Glomerular visceral epithelial cell (primary cell): ENCODE measurements at regions not wholly inside any gene's neighbourhood (a gene's known extent, or its start where the extent isn't known, plus 50 kb on each side); places are given as distances from the start of the nearest gene placed in this dataset.

Experiments
- DNase-seq: peaks from one replicate; pipeline ENCODE4 v3.0.0-alpha.2; 2016; ENCODE audit errors: extremely low spot score

DNA sequence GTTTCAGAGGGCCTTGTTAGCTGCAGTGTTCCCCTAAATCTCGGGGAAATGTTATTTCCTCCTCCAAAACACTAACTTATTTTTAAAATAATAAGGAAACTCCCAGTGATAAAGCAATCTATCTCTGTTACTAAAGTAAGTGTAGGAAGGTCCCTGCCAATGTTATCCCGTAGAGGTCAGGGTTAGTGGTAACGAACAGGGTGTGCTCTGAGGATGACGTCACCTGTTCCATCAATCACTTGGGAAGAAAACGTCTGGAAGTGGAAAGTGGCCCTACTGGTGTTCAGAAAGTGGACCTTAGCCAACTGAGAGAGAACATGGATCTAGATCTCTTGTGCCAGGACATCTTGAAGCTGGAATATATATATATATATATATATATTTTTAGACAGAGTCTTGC lies 249.5 kb downstream of the BCOR start:
- no peak for DNase-seq

DNA sequence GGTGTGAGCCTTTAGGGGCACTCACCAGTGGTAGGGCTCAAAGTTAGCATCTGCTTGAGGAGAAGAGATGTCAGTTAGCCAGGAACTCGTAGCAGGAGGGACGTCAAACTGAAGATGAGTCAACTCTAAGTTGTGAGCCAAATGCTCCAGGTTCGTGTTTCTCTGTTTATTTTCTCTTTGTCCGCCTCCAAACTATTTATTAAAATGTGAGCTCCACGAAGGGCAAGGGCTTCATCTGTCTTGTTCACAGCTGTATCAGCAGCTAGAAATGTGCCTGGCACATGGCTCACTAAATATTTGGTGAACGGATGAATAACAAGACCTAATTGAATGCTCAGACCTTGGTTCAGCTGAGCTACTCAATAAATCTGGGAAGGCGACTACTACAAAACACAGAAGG lies 248.9 kb downstream of the BCOR start:
- DNase-seq = no peak

- DNase-seq = no peak
These were observed 247.5 kb downstream of the BCOR start for GRCh38 chrX:39850209-39850608.

GRCh38 chrX:39850630-39851152 lies 247.1 kb downstream of the BCOR start:
- no peak for DNase-seq

GRCh38 chrX:39851745-39852455 lies 245.9 kb downstream of the BCOR start:
- no peak for DNase-seq

GRCh38 chrX:39852491-39852890 lies 245.3 kb downstream of the BCOR start:
- peak; percentile 56 for DNase-seq

GRCh38 chrX:39853417-39854030 lies 244.2 kb downstream of the BCOR start:
- no peak for DNase-seq

GRCh38 chrX:39854772-39855747 lies 242.7 kb downstream of the BCOR start:
- DNase-seq = no peak

GRCh38 chrX:39855748-39856129 lies 242.0 kb downstream of the BCOR start:
- DNase-seq = peak; percentile 40

DNA sequence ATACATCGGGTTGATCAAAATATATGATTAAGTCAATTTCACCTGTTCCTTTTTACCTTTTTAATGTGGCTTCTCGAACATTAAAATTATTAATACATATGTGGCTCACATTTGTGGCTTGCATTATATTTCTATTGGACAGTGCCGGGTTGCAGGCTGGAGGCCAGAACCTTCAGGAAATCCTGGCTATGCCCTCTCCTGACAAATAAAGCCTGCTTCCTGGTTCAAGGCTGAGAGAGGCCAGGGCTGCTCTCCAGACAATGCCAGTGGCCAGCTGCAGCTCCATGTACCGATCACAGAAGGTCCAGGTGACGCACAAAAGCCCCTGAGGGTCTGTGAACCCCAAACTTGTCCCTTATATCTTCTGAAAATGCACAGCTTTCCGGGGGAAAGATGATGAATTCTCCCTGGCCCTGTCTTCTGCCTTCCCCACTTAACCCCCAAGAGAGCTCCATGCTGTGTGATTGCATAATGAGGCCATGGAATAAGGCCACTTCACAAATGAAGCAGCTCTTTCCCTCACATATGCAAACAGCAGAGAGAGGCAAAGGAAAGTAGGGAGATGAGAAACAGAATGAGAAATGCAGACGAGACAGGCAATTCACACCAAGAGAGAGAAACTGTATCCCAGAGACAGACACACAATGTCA lies 241.2 kb downstream of the BCOR start:
- DNase-seq = no peak

GRCh38 chrX:39857780-39858179 lies 240.0 kb downstream of the BCOR start:
- DNase-seq = no peak

DNA sequence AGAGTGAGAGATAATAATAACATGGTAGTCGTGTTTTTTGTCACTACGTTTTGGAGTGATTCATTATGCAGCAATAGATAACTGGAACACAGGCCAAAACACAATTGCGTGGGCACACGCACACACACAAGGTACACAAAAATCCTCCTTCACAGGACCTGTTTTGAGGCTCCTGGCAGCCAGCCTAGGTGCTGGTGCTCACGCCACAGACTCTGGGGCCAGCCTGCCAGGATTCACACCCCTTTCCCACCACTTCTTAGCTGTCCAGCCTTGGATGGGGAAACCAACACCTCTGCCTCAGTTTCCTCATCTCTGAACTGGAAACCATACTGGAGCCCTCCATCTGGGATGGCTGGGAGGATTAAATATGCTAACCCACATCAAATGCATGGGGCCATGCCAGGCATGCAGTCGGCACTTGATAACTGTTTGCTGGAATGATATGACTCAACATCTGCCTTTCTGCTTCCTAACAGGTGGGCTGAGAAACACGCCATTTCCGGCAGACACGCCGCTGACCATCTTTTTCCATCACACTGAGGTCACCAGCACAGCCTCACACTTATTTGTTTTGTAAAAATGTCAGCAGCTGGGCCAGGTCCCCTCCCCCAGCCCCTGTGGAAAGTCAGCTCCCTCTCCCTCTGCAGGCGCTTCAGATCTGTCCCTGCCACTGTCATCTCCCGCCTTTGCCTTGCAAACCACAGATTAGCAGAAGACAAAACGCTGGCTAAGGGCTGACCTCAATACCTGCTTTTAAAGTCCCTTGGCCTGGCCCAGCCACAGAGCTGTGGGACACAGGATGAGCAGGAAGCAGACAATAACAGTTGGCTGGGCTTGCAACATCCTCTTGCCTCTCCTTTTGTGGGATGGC lies 237.5 kb downstream of the BCOR start:
- DNase-seq = no peak

GRCh38 chrX:39862963-39863362 lies 234.8 kb downstream of the BCOR start:
- DNase-seq = no peak

GRCh38 chrX:39866229-39866628 lies 231.5 kb downstream of the BCOR start:
- DNase-seq = no peak

DNA sequence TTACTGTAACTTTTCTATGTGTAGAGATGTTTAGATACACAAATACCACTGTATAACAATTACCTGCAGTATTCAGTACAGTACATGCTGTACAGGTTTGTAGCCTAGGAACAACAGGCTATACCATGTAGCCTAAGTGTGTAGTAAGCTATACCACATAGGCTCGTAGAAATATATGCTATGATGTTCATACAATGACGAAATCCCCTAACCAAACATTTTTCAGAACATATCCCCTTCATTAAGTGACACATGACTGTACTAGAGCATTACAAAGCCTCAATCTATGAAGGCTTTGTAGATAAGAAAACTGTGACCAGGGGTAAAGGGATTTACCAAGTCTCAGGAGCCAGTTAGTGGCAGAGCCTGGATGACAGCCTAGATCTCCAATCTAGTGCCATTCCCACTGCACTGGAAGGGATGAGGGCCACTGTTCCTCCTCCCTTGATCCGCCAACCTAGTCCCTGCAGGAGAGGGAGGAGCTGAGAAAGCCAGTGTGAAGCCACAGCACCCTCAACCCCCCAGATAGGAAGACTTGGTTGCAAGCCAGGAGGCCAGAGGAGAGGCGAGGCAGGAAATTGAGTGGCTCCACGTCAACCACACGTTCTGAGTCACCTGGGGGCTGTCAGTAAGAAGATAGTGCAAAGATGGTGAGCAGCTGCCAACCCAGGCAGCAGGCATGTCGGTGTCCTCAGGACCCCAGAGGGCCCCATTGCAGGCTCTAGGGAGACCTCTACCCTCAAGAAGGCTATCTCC lies 227.7 kb downstream of the BCOR start:
- peak; percentile 85 for DNase-seq

- no peak for DNase-seq
These were observed 226.1 kb downstream of the BCOR start for GRCh38 chrX:39871648-39872047.

- no peak for DNase-seq
These were observed 224.6 kb downstream of the BCOR start for GRCh38 chrX:39873117-39873516.

- DNase-seq = no peak
These were observed 223.4 kb downstream of the BCOR start for GRCh38 chrX:39874202-39874816.

GRCh38 chrX:39875834-39876628 lies 221.7 kb downstream of the BCOR start:
- DNase-seq = no peak
